RWPE2 (cell line): ENCODE measurements at regions not wholly inside any gene's neighbourhood (a gene's known extent, or its start where the extent isn't known, plus 50 kb on each side); places are given as distances from the start of the nearest gene placed in this dataset.
A peak's percentile ranks its signal among the peaks of the same experiment; 100 is the strongest.

Source experiments
- ATAC-seq: fragments of 200-7000 bp; cut with Tn5 transposase; 3 replicates; pipeline ENCODE4 v1.9.1; 2021; ENCODE audit warnings: low read depth
- DNase-seq: peaks from one replicate; pipeline ENCODE4 v3.0.0-alpha.2; 2020; ENCODE audit warnings: low spot score
- H3K27ac ChIP-seq: fragments of 450-650 bp; 2 replicates; pipeline ENCODE4 v1.5.1; 2017; ENCODE audit warnings: mild to moderate bottlenecking; ENCODE audit not compliant: poor library complexity, severe bottlenecking
- H3K27me3 ChIP-seq: fragments of 250-450 bp; sonication (Bioruptor Pico); 2 replicates; pipeline ENCODE4 v1.5.1; 2021; ENCODE audit warnings: mild to moderate bottlenecking, moderate library complexity; ENCODE audit not compliant: insufficient read depth, poor library complexity, severe bottlenecking
- H3K36me3 ChIP-seq: fragments of 250-450 bp; sonication (Bioruptor Pico); 2 replicates; pipeline ENCODE4 v1.5.1; 2020; ENCODE audit warnings: low read depth, mild to moderate bottlenecking, moderate library complexity
- H3K4me1 ChIP-seq: fragments of 250-450 bp; sonication (Bioruptor Pico); 2 replicates; pipeline ENCODE4 v1.5.1; 2021; ENCODE audit warnings: mild to moderate bottlenecking, moderate library complexity; ENCODE audit not compliant: insufficient read depth, poor library complexity, severe bottlenecking
- H3K4me3 ChIP-seq: fragments of 250-450 bp; sonication (Bioruptor Pico); 2 replicates; pipeline ENCODE4 v1.5.1; 2021; ENCODE audit warnings: mild to moderate bottlenecking, moderate library complexity; ENCODE audit not compliant: severe bottlenecking
- H3K9me3 ChIP-seq: fragments of 250-450 bp; sonication (Bioruptor Pico); 2 replicates; pipeline ENCODE4 v1.5.1; 2021; ENCODE audit warnings: mild to moderate bottlenecking, moderate library complexity; ENCODE audit not compliant: severe bottlenecking
- TF ChIP-seq, protein P1 (sequence below): fragments of 450-650 bp; IDR thresholded peaks from one replicate; pipeline ENCODE4 v1.5.1; 2017; ENCODE audit warnings: mild to moderate bottlenecking, moderate library complexity; ENCODE audit not compliant: poor library complexity, severe bottlenecking

DNA sequence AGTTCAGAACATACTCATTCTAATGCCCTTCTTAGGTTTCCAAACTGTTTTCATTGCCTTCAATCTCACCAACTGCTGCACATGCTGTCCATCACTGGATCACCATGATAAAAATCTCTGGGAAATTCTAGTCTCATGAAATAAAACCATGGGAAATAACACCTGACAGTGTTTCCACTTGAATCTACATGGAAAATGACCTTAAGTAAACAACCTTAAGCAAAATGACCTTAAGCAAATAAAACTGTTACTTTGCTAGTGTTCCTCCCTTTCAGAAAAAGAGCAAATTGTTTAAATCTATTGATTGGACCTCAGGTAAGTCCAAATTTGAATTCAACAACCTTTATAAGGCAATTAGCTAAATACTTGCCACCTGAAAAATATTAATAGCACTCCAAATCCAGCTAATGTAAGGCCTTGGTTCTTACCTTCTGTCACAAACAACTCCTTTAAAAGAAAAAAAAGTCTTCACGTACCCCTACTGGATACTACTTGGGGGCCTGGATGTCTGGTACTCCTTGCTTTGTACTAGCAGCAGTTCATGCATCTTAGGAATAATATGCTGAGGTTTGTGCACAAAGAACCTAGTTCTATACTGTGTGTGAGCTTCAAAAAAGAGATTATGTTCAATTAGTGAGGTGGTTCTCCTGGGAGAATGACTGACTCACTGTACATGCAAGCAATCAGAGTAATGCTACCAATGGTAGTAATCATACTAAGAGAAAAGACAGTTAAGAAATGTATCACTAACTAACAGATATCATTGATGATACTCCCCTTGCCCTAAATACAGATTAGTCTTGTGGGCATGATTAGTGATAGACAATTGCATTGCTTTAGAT lies 630.4 kb downstream of the PSAT1 start:
- Histone ChIP-seq H3K4me1 (peaks cover 8% of the 10 kb centered on the region), H3K27me3 (no peaks in the 10 kb centered on the region), H3K9me3 (no peaks in the 10 kb centered on the region), H3K27ac (no peak overlapping the region), H3K36me3 (no peaks in the 10 kb centered on the region), H3K4me3 (no peak overlapping the region)
- TF ChIP-seq, protein P1, sequence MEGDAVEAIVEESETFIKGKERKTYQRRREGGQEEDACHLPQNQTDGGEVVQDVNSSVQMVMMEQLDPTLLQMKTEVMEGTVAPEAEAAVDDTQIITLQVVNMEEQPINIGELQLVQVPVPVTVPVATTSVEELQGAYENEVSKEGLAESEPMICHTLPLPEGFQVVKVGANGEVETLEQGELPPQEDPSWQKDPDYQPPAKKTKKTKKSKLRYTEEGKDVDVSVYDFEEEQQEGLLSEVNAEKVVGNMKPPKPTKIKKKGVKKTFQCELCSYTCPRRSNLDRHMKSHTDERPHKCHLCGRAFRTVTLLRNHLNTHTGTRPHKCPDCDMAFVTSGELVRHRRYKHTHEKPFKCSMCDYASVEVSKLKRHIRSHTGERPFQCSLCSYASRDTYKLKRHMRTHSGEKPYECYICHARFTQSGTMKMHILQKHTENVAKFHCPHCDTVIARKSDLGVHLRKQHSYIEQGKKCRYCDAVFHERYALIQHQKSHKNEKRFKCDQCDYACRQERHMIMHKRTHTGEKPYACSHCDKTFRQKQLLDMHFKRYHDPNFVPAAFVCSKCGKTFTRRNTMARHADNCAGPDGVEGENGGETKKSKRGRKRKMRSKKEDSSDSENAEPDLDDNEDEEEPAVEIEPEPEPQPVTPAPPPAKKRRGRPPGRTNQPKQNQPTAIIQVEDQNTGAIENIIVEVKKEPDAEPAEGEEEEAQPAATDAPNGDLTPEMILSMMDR, result no peak
- DNase-seq, result no peak
- ATAC-seq, result no peak

DNA sequence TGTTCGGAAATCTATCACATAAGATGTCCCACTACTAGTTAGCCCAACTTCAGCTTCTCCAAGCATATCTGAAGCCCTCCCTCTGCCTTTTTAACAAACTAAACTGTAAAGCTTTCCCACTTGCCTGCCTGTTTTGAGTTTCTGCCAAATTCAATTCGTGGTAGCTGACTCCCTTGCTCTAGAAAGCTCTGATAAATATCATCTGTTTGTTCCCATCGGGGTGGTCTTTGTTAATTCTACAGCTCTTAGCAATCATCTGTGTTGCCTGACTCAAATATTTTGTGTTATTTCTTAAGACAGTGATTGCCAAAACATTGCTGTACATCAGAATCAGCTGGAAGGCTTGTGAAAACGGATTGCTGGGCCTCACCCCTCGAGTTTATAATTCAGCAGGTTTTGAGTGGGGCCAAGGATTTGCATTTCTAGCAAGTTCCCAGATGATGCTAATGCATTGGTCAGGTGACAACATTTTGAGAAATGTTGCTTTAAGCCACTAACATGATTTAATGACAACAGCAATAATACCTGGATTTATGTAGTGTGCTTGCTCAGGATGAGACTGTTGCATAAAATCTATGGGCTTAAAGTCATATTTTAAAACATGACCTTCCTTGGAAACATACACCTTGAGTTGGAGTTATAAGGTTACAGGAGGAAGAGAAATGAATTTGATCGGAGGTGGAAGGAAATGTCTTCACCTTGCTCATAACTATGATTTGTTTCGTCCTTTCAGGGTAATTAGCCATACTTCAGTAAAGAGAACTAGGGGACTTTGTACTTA lies 631.9 kb downstream of the PSAT1 start:
- ATAC-seq (no peak), DNase-seq (no peak)
- no peak overlapping the region for H3K27ac ChIP-seq
- TF ChIP-seq, protein P1, result no peak
- H3K4me1 ChIP-seq, result peaks cover 18% of the 10 kb centered on the region
- no peaks in the 10 kb centered on the region for H3K27me3 ChIP-seq
- no peaks in the 10 kb centered on the region for H3K36me3 ChIP-seq
- H3K4me3 ChIP-seq, result no peak overlapping the region
- H3K9me3 ChIP-seq, result no peaks in the 10 kb centered on the region

DNA sequence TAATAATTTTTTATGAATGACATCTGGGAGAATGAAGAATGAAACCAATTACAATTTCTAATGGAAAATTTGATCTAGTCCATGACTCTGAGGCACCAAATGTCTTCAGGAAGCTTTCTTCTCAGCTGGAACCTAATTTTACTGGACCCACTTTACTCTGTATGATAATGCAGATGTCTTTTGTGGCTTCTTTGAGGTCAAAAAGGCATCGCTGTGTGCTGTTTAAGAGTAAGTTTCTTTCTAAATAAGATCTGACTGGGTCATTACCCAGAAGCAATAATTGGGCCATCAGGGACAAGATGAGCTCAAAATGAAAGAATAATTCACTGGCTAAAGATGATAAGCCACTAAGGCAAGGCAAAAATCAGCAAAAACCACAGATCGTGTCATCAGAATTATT lies 633.4 kb downstream of the PSAT1 start:
- TF ChIP-seq, protein P1, result no peak
- DNase-seq (no peak), ATAC-seq (no peak)
- Histone ChIP-seq H3K4me1 (peaks cover 12% of the 10 kb centered on the region), H3K36me3 (no peaks in the 10 kb centered on the region), H3K27me3 (no peaks in the 10 kb centered on the region), H3K27ac (no peak overlapping the region), H3K4me3 (no peak overlapping the region), H3K9me3 (no peaks in the 10 kb centered on the region)

DNA sequence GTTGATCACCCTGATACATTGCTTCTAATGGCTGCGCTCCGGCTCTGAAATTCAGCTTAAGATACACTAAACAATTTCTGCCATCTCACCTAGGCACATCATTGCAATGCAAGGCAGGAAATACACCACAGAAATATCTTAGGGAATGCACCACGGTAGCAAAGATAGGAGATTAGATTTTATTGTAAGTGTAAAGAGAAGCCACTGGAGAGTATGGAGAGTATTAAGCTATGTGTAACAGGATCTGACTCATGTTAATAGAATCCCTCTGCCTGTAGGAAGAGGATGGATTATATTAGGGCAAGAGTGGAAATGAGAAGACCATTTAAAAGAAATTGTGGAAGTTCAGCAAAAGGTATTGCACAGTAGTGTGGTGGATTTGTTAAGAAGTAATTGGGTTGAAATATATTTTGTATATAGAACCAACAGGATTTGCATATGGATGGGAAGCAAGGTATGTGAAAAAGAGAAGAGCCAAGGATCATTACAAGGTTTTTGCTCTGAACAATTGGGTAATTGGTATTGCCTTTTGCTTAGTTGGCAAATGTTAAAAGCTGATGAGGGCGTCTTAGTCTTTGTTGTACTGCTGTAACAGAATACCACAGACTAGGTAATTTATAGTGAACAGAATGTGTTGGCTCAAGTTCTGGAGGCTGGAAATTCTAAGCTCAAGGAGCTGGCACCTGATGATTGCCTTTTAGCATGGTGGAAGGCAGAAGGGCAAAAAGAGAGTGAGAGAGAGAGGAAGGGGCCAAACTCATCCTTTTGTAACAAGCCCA lies 636.1 kb downstream of the PSAT1 start:
- no peak for DNase-seq

More for the DNA sequence above, 636.1 kb downstream of the PSAT1 start:
- Histone ChIP-seq H3K27ac (peak overlapping the region; percentile 86), H3K4me3 (no peak overlapping the region), H3K36me3 (no peaks in the 10 kb centered on the region), H3K27me3 (no peaks in the 10 kb centered on the region), H3K9me3 (no peaks in the 10 kb centered on the region), H3K4me1 (peaks cover 12% of the 10 kb centered on the region)
- peak; percentile 100 for ATAC-seq
- TF ChIP-seq, protein P1, result no peak
